ENCODE measurements at regions not wholly inside any gene's neighbourhood (a gene's known extent, or its start where the extent isn't known, plus 50 kb on each side); places are given as distances from the start of the nearest gene placed in this dataset.

DNA sequence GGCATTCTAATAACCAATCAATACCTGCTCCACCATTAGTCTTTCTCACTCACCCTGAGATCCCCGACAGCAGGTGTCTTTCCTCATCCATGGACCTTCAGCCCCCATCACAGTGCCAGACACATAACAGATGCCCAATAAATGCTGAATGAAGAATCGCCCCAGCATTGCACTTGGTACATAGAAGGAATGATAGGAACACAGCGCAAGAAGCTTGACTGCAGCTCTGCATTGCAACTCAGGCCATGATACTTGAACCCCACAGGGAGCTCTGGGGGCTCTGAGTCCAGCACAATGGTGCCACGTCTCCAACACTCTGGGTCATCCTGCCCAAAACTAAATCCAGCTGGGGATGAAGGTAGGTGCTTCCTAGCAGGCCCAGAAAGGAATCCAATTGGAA lies 355.0 kb upstream of the SLC30A5 start:
- TF ChIP-seq, protein P1, sequence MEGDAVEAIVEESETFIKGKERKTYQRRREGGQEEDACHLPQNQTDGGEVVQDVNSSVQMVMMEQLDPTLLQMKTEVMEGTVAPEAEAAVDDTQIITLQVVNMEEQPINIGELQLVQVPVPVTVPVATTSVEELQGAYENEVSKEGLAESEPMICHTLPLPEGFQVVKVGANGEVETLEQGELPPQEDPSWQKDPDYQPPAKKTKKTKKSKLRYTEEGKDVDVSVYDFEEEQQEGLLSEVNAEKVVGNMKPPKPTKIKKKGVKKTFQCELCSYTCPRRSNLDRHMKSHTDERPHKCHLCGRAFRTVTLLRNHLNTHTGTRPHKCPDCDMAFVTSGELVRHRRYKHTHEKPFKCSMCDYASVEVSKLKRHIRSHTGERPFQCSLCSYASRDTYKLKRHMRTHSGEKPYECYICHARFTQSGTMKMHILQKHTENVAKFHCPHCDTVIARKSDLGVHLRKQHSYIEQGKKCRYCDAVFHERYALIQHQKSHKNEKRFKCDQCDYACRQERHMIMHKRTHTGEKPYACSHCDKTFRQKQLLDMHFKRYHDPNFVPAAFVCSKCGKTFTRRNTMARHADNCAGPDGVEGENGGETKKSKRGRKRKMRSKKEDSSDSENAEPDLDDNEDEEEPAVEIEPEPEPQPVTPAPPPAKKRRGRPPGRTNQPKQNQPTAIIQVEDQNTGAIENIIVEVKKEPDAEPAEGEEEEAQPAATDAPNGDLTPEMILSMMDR (conservative IDR thresholded peaks at IDR 0.05 in 1 of 2, IDR thresholded peaks at IDR 0.05 in 1 of 2; ENCODE audit: extremely low read depth in 1 of 2, insufficient read depth in 1 of 2, low read depth in 1 of 2, low read length in 2 of 2) = no peak
- TF ChIP-seq EZH2 (IDR thresholded peaks at IDR 0.05; ENCODE audit: borderline replicate concordance, low read length) = no peak
